Fibroblast of villous mesenchyme (primary cell): ENCODE measurements at regions not wholly inside any gene's neighbourhood (a gene's known extent, or its start where the extent isn't known, plus 50 kb on each side); places are given as distances from the start of the nearest gene placed in this dataset.

Source experiments
- DNase-seq: peaks from one replicate; pipeline ENCODE4 v3.0.0-alpha.2; 2010; ENCODE audit warnings: low read depth
- H3K4me3 ChIP-seq: 2 replicates; pipeline ENCODE4 v1.5.1; 2011; ENCODE audit warnings: low read depth, mild to moderate bottlenecking, low read length
- CTCF ChIP-seq: IDR thresholded peaks from 2 replicates; pipeline ENCODE4 v1.5.1; 2012; ENCODE audit warnings: low read depth, mild to moderate bottlenecking, low read length; ENCODE audit not compliant: insufficient read depth

DNA sequence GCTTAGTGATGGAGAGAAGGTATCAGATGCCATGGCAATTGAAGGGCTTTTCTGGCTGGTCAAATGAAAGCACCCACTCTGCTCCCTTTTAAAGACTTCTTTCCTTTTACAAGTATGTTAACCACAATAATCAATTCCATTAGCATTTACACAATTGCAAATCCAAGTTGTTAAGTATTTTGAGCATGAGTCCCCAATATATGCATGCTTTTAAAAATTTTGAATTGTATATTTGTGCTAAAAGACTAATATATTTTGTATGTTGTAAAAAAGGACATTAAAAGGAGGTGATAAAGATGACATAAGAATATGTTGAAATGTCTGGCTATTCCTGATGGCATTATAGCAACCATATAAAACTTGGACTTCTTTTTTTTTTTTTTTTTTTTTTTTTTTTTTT lies 639.9 kb upstream of the CPEB2 start:
- no peak for DNase-seq
- H3K4me3 ChIP-seq: no peak overlapping the region
- TF ChIP-seq CTCF: no peak

DNA sequence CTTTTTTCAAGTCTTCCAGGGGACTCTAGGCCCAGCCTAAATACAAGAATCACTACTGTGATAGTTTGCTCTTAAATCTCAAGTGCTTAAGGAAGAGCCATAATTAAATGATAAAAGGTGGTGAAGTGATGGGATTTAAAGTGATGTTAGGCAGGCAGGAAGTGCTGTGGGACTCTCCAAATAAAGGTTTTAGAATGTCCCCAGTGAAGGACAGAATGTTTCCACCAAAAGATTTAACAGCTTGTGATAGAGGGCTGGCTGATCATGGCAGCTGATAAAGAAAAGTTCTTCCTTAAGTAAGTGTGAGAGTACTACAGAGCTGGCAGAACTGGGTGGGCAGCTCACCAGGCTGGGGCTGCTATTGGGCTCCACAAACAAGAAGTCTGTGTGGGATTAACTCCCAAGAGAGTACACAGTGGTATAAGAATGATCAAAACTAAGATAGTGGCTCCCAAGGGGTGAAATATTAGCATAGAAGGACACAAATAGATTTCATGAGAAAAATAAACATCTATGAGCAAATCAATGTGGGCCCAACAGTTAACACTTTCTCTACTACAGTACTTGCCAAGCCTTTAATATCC lies 637.2 kb upstream of the CPEB2 start:
- no peak for TF ChIP-seq CTCF
- no peak for DNase-seq
- H3K4me3 ChIP-seq: no peak overlapping the region

DNA sequence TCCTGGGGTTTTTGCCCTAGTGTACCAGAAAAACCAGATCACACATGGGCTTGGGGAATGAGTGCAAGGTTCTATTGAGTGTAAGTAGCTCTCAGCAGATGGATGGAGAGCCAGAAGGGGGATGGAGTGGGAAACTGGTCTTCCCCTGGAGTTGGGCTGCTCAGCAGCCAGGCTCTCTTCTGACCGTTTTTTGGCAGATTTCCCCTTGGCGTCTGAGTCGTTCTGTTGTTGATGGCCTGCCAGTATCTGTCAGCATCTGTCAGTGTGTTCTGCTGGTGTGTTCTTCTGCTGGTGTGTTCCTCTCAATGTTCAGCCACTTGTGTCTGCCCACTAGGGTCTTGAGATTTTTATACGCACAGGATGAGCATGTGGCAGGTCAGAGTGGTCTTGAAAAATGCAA lies 633.9 kb upstream of the CPEB2 start:
- H3K4me3 ChIP-seq: no peak overlapping the region
- DNase-seq: no peak
- no peak for TF ChIP-seq CTCF

DNA sequence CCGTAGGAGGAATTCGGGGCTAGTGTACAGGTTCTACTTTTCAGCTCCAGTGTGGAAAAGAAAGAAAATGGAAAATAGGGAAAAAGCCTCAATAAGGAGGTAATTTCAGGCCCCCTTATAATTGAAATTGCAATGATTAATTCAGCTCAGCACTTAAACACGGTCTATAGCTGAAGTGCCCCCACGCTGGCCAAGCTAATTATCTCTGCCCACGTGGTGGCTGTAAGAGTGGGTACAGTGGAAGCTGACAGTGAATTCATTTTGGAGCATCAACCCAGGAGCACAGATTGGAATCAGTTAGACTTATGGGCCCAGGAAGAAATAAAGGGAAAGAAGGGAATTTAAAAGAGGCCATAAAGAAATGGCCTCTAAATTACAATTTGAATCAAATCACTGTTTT lies 631.1 kb upstream of the CPEB2 start:
- no peak for TF ChIP-seq CTCF
- no peak overlapping the region for H3K4me3 ChIP-seq
- no peak for DNase-seq

- TF ChIP-seq CTCF: no peak
- DNase-seq: no peak
- no peak overlapping the region for H3K4me3 ChIP-seq
Measured at GRCh38 chr4:14375816-14376215, 626.5 kb upstream of the CPEB2 start.

- no peak for TF ChIP-seq CTCF
- H3K4me3 ChIP-seq: no peak overlapping the region
- no peak for DNase-seq
Measured at GRCh38 chr4:14379183-14379582, 623.1 kb upstream of the CPEB2 start.

DNA sequence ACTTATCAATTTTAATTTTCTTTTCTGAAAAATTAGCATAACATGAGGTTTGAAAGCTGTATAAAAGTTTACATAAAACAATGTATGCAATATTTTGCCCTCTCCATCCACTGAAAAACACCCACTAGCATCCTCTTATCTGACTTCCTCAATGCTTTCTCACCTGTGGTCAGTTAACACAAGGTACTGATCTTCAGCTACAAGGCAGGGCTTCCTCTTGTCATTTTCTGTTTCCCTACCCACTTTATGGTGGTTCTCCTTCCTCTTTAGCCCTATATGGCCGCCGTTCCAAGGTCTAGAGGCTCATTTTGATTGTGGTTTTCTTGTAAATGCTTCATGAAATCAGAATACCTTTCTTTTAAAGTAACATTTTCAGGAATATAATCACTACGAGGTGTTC lies 618.6 kb upstream of the CPEB2 start:
- H3K4me3 ChIP-seq: no peak overlapping the region
- TF ChIP-seq CTCF: no peak
- no peak for DNase-seq
